B cell (primary cell): ENCODE measurements at regions not wholly inside any gene's neighbourhood (a gene's known extent, or its start where the extent isn't known, plus 50 kb on each side); places are given as distances from the start of the nearest gene placed in this dataset.

Experiments used
- ATAC-seq: fragments of 200-7000 bp; cut with Tn5 transposase; one replicate; pipeline ENCODE4 v1.10.0; 2021; ENCODE audit warnings: low read depth, mild to moderate bottlenecking, moderate number of reproducible peaks, moderate library complexity
- CTCF ChIA-PET: fragments of 350-600 bp; sonication (Branson Sonifier 250); formaldehyde crosslinking; loops from one replicate; lab custom pipeline; 2021; ENCODE audit warnings: antibody characterized with exemption, inconsistent platforms; lab: Charles Lee
- POLR2A ChIA-PET: fragments of 350-600 bp; sonication (Branson Sonifier 250); formaldehyde crosslinking; loops from one replicate; lab custom pipeline; 2021; ENCODE audit warnings: antibody characterized with exemption; lab: Charles Lee
- DNase-seq: peaks from one replicate; pipeline ENCODE4 v3.0.0; 2013
- H2AFZ ChIP-seq: 2 replicates; pipeline ENCODE4 v1.6.1; 2012; ENCODE audit warnings: mild to moderate bottlenecking, low read depth, low read length; ENCODE audit not compliant: insufficient read depth, poor library complexity, severe bottlenecking
- H3K27ac ChIP-seq, 2 donors: 1 replicate in 1 of 2; 2 replicates in 1 of 2; pipeline ENCODE4 v1.5.1; 2012 to 2013; ENCODE audit warnings: low read length in 2 of 2, mild to moderate bottlenecking in 2 of 2, moderate library complexity in 1 of 2
- H3K27me3 ChIP-seq, 4 experiments: fragments of 200-600 bp in 1 of 4; sonication (generic) in 1 of 4; replicated peaks in 1 of 4; 1 replicate in 2 of 4; 2 replicates in 2 of 4; pipeline versions ENCODE4 v1.6.1 to v1.7.0; 2013 to 2016; ENCODE audit warnings: low read length in 3 of 4, mild to moderate bottlenecking in 2 of 4, mixed read lengths in 1 of 4, moderate library complexity in 1 of 4; ENCODE audit not compliant: insufficient read depth in 4 of 4, control insufficient read depth in 3 of 4; ENCODE audit errors: control extremely low read depth in 1 of 4
- H3K36me3 ChIP-seq, 2 experiments: replicated peaks in 1 of 2; 1 replicate in 1 of 2; 2 replicates in 1 of 2; pipeline versions ENCODE4 v1.6.1 to v1.7.1; 2013; ENCODE audit warnings: low read length in 1 of 2; ENCODE audit not compliant: insufficient read depth in 2 of 2, control insufficient read depth in 1 of 2; ENCODE audit errors: control extremely low read depth in 1 of 2, extremely low read depth in 1 of 2
- H3K4me1 ChIP-seq, 2 donors: fragments of 200-600 bp in 1 of 2; sonication (generic) in 1 of 2; 1 replicate in 1 of 2; 2 replicates in 1 of 2; pipeline versions ENCODE4 v1.5.1 to v1.6.1; 2013 to 2017; ENCODE audit warnings: low read length in 2 of 2; ENCODE audit not compliant: control insufficient read depth in 2 of 2, insufficient read depth in 2 of 2
- H3K4me2 ChIP-seq: replicated peaks from 2 replicates; pipeline ENCODE3; 2012; ENCODE audit warnings: mild to moderate bottlenecking, low read depth, low read length; ENCODE audit not compliant: poor library complexity, severe bottlenecking
- H3K4me3 ChIP-seq, 5 experiments: fragments of 200-600 bp in 1 of 5; sonication (generic) in 1 of 5; 1 replicate in 3 of 5; 2 replicates in 2 of 5; pipeline versions ENCODE4 v1.5.1 to v1.7.0; 2011 to 2016; ENCODE audit warnings: low read length in 4 of 5, mild to moderate bottlenecking in 4 of 5, low read depth in 2 of 5, control low read depth in 1 of 5, moderate library complexity in 1 of 5; ENCODE audit not compliant: insufficient read depth in 1 of 5; ENCODE audit errors: control extremely low read depth in 1 of 5, extremely low read depth in 1 of 5
- H3K79me2 ChIP-seq: fragments of 200-600 bp; sonication (generic); one replicate; pipeline ENCODE4 v1.6.0; 2016; ENCODE audit warnings: low read length; ENCODE audit not compliant: control insufficient read depth, insufficient read depth
- H3K9ac ChIP-seq: fragments of 200-600 bp; sonication (generic); 2 replicates; pipeline ENCODE4 v1.6.1; 2017; ENCODE audit warnings: mild to moderate bottlenecking, low read length, moderate library complexity
- H3K9me3 ChIP-seq, 3 donors: one replicate each; pipeline versions ENCODE4 v1.6.1 to v1.7.1; 2013; ENCODE audit warnings: low read length in 2 of 3; ENCODE audit not compliant: control insufficient read depth in 2 of 3, insufficient read depth in 1 of 3; ENCODE audit errors: control extremely low read depth in 1 of 3
- H4K20me1 ChIP-seq: 2 replicates; pipeline ENCODE4 v1.6.0; 2012; ENCODE audit warnings: mild to moderate bottlenecking, low read length; ENCODE audit not compliant: insufficient read depth, control insufficient read depth, poor library complexity, severe bottlenecking
- H3K27ac Mint-ChIP-seq: one replicate; pipeline ENCODE4 v1.8.0; 2021; ENCODE audit warnings: mixed read lengths
- H3K27me3 Mint-ChIP-seq: one replicate; pipeline ENCODE4 v1.8.0; 2021; ENCODE audit warnings: mixed read lengths
- H3K4me1 Mint-ChIP-seq: one replicate; pipeline ENCODE4 v1.8.0; 2021; ENCODE audit warnings: mixed read lengths
- H3K4me3 Mint-ChIP-seq: one replicate; pipeline ENCODE4 v1.8.0; 2021; ENCODE audit warnings: mixed read lengths
- H3K9me3 Mint-ChIP-seq: one replicate; pipeline ENCODE4 v1.8.0; 2022; ENCODE audit warnings: mixed read lengths; ENCODE audit not compliant: insufficient read depth
- CTCF ChIP-seq: fragments of 200-600 bp; IDR thresholded peaks from one replicate; pipeline ENCODE4 v1.8.0; 2022; ENCODE audit warnings: antibody characterized with exemption, mild to moderate bottlenecking
- EZH2 ChIP-seq: IDR thresholded peaks from 2 replicates; pipeline ENCODE4 v1.6.1; 2012; ENCODE audit warnings: borderline replicate concordance, low read depth, mild to moderate bottlenecking, moderate library complexity, low read length; ENCODE audit not compliant: insufficient read depth, poor library complexity, severe bottlenecking
- WGBS: methylation state at CpG from one replicate; pipeline ENCODE4 v1.1.5; 2013; ENCODE audit warnings: missing lambda C conversion rate; ENCODE audit not compliant: insufficient coverage; 5-methylcytosine and 5-hydroxymethylcytosine counted together
- intact Hi-C: fragments of 100-400 bp; cut with micrococcal nuclease; formaldehyde crosslinking; loops from one replicate; pipeline ENCODE4 v1.10.0; 2022

DNA sequence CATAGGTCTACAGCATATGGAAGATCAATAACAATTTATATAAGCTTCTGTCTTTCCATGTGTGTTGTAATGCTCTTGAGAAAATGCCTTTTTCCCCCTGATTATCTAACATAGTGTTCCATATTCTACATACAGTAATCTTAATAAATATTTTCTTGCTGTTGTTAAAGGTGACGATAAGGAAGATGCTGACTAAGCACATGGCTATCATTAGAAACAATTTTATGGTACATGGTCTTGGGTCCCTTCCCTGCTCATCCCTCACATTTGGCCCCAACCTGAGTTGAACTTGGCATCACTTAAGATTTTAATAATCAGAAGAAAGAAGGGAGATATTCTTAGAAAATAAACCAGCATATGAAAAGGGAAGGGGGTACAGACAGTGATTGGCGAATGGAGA lies 382.1 kb upstream of the CDH20 start:
- intact Hi-C loops = no loop called here

GRCh38 chr18:60962625-60963024 lies 370.6 kb upstream of the CDH20 start:
- Histone ChIP-seq H3K9me3 (peaks cover 0 to 1% (median 0%) of the 10 kb centered on the region in 3 donors), H3K4me3 (no peak overlapping the region), H4K20me1 (no peaks in the 10 kb centered on the region), H2AFZ (no peak overlapping the region), H3K4me1 (no peaks in the 10 kb centered on the region), H3K27me3 (no peaks in the 10 kb centered on the region), H3K27ac (no peak overlapping the region), H3K79me2 (no peaks in the 10 kb centered on the region), H3K9ac (no peak overlapping the region), H3K4me2 (no peak overlapping the region), H3K36me3 (no peaks in the 10 kb centered on the region)
- H3K27me3 Mint-ChIP-seq = no peaks in the 10 kb centered on the region
- ATAC-seq = no peak
- H3K27ac Mint-ChIP-seq = no peak overlapping the region
- H3K4me1 Mint-ChIP-seq = no peaks in the 10 kb centered on the region
- TF ChIP-seq CTCF (no peak), EZH2 (no peak)
- ChIA-PET POLR2A (no interaction called here), CTCF (no interaction called here)
- no peak for DNase-seq
- intact Hi-C loops = no loop called here
- H3K4me3 Mint-ChIP-seq = no peak overlapping the region
- no CpG with 5 or more reads among the region's 2 CpGs for WGBS
- no peaks in the 10 kb centered on the region for H3K9me3 Mint-ChIP-seq

More for the DNA sequence above, 382.1 kb upstream of the CDH20 start:
- Mint-ChIP-seq H3K4me1 (no peaks in the 10 kb centered on the region), H3K27ac (no peak overlapping the region), H3K9me3 (no peaks in the 10 kb centered on the region), H3K27me3 (no peaks in the 10 kb centered on the region), H3K4me3 (no peak overlapping the region)
- CTCF ChIA-PET = no interaction called here
- Histone ChIP-seq H3K36me3 (no peaks in the 10 kb centered on the region), H3K27me3 (no peaks in the 10 kb centered on the region), H3K4me3 (no peak overlapping the region), H2AFZ (no peak overlapping the region), H3K4me2 (no peak overlapping the region), H3K79me2 (no peaks in the 10 kb centered on the region), H3K27ac (no peak overlapping the region), H3K9me3 (peaks cover 0 to 6% (median 1%) of the 10 kb centered on the region in 3 donors), H4K20me1 (no peaks in the 10 kb centered on the region), H3K9ac (no peak overlapping the region), H3K4me1 (no peaks in the 10 kb centered on the region)
- TF ChIP-seq CTCF (no peak), EZH2 (no peak)
- no peak for ATAC-seq
- POLR2A ChIA-PET = no interaction called here
- 100% methylated on average over 1 of the region's 2 CpGs for WGBS
- no peak for DNase-seq
